ENCODE measurements at regions not wholly inside any gene's neighbourhood (a gene's known extent, or its start where the extent isn't known, plus 50 kb on each side); places are given as distances from the start of the nearest gene placed in this dataset.

GRCh38 chr5:7961540-7961939, 92.6 kb downstream of the MTRR start:
- Histone ChIP-seq H3K9me3 (ENCODE audit: control insufficient read depth, low read length) (no peaks in the 10 kb centered on the region), H3K4me1 (ENCODE audit: control insufficient read depth, insufficient read depth, low read length) (no peaks in the 10 kb centered on the region), H3K27me3 (ENCODE audit: control insufficient read depth, insufficient read depth, low read length, poor library complexity, severe bottlenecking) (no peaks in the 10 kb centered on the region), H3K36me3 (ENCODE audit: control insufficient read depth, insufficient read depth, low read length) (no peaks in the 10 kb centered on the region), H3K9ac (ENCODE audit: extremely low read depth, low read length, poor library complexity, severe bottlenecking) (no peak overlapping the region), H3K4me3 (ENCODE audit: low read length) (no peak overlapping the region), H3K27ac (ENCODE audit: low read depth, low read length) (no peak overlapping the region)
- Mint-ChIP-seq H3K9me3 (no peaks in the 10 kb centered on the region), H3K4me1 (no peaks in the 10 kb centered on the region), H3K4me3 (no peak overlapping the region), H3K27me3 (ENCODE audit: insufficient read depth) (peaks cover 3% of the 10 kb centered on the region), H3K27ac (no peak overlapping the region), H3K36me3 (ENCODE audit: low read depth) (no peaks in the 10 kb centered on the region)
- WGBS, 2 experiments (ENCODE audit: insufficient coverage in 1 of 2, insufficient read length in 1 of 2) = 85 to 93% methylated on average over 6 of the region's 6 CpGs
- DNase-seq = no peak
- TF ChIP-seq, protein P1, sequence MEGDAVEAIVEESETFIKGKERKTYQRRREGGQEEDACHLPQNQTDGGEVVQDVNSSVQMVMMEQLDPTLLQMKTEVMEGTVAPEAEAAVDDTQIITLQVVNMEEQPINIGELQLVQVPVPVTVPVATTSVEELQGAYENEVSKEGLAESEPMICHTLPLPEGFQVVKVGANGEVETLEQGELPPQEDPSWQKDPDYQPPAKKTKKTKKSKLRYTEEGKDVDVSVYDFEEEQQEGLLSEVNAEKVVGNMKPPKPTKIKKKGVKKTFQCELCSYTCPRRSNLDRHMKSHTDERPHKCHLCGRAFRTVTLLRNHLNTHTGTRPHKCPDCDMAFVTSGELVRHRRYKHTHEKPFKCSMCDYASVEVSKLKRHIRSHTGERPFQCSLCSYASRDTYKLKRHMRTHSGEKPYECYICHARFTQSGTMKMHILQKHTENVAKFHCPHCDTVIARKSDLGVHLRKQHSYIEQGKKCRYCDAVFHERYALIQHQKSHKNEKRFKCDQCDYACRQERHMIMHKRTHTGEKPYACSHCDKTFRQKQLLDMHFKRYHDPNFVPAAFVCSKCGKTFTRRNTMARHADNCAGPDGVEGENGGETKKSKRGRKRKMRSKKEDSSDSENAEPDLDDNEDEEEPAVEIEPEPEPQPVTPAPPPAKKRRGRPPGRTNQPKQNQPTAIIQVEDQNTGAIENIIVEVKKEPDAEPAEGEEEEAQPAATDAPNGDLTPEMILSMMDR (conservative IDR thresholded peaks at IDR 0.05) = no peak

DNA sequence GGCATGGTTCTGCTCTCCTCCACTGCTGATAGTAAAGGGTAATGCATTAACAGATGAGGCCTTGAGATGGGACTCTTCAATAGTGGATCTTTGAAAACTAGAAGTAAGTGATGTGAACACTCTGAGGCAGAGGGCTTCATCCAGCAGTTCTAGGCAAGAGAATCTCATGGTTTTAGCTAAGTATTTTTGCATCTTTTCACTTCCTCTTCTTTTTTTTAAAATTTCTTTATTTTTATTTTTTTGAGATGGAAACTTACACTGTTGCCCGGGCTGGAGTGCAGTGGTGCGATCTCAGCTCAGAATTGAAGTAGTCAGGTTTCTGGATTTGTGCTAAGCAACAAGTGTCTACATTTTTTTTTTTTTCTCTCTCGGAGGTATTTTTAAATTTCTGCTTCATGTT, 101.9 kb downstream of the MTRR start:
- Mint-ChIP-seq H3K27me3 (ENCODE audit: insufficient read depth) (peaks cover 3% of the 10 kb centered on the region), H3K36me3 (ENCODE audit: low read depth) (no peaks in the 10 kb centered on the region), H3K9me3 (peaks cover 8% of the 10 kb centered on the region), H3K4me1 (no peaks in the 10 kb centered on the region), H3K4me3 (no peak overlapping the region), H3K27ac (no peak overlapping the region)
- DNase-seq = no peak
- Histone ChIP-seq H3K9me3 (ENCODE audit: control insufficient read depth, low read length) (no peaks in the 10 kb centered on the region), H3K36me3 (ENCODE audit: control insufficient read depth, insufficient read depth, low read length) (no peaks in the 10 kb centered on the region), H3K4me3 (ENCODE audit: low read length) (no peak overlapping the region), H3K27me3 (ENCODE audit: control insufficient read depth, insufficient read depth, low read length, poor library complexity, severe bottlenecking) (no peaks in the 10 kb centered on the region), H3K9ac (ENCODE audit: extremely low read depth, low read length, poor library complexity, severe bottlenecking) (no peak overlapping the region), H3K4me1 (ENCODE audit: control insufficient read depth, insufficient read depth, low read length) (no peaks in the 10 kb centered on the region), H3K27ac (ENCODE audit: low read depth, low read length) (no peak overlapping the region)
- TF ChIP-seq, protein P1 (conservative IDR thresholded peaks at IDR 0.05) = no peak
- 97% methylated on average over 3 of the region's 3 CpGs; no CpG with 5 or more reads in 1 of the 2 experiments for whole genome bisulfite sequencing, 2 experiments (ENCODE audit: insufficient coverage in 1 of 2, insufficient read length in 1 of 2)

- no peak overlapping the region for H3K27ac ChIP-seq (ENCODE audit: low read depth, low read length)
- no peaks in the 10 kb centered on the region for H3K4me1 Mint-ChIP-seq
- no peak overlapping the region for H3K27ac Mint-ChIP-seq
- WGBS, 2 experiments (ENCODE audit: insufficient coverage in 1 of 2, insufficient read length in 1 of 2) = 78 to 94% methylated on average over 5 of the region's 5 CpGs
- no peaks in the 10 kb centered on the region for H3K27me3 ChIP-seq (ENCODE audit: control insufficient read depth, insufficient read depth, low read length, poor library complexity, severe bottlenecking)
- peaks cover 3% of the 10 kb centered on the region for H3K9me3 Mint-ChIP-seq
- TF ChIP-seq, protein P1 (conservative IDR thresholded peaks at IDR 0.05) = no peak
- no peaks in the 10 kb centered on the region for H3K36me3 Mint-ChIP-seq (ENCODE audit: low read depth)
- H3K4me1 ChIP-seq (ENCODE audit: control insufficient read depth, insufficient read depth, low read length) = no peaks in the 10 kb centered on the region
- H3K36me3 ChIP-seq (ENCODE audit: control insufficient read depth, insufficient read depth, low read length) = no peaks in the 10 kb centered on the region
- no peak overlapping the region for H3K9ac ChIP-seq (ENCODE audit: extremely low read depth, low read length, poor library complexity, severe bottlenecking)
- H3K4me3 ChIP-seq (ENCODE audit: low read length) = no peak overlapping the region
- H3K27me3 Mint-ChIP-seq (ENCODE audit: insufficient read depth) = no peaks in the 10 kb centered on the region
- no peak overlapping the region for H3K4me3 Mint-ChIP-seq
- H3K9me3 ChIP-seq (ENCODE audit: control insufficient read depth, low read length) = no peaks in the 10 kb centered on the region
- DNase-seq = no peak
Measured at GRCh38 chr5:7976411-7977190, 107.7 kb downstream of the MTRR start.

Measured in endodermal cell (in vitro differentiated cells).